OCI-LY3 (cell line): ENCODE measurements at regions not wholly inside any gene's neighbourhood (a gene's known extent, or its start where the extent isn't known, plus 50 kb on each side); places are given as distances from the start of the nearest gene placed in this dataset.

Experiments
- H2AFZ ChIP-seq: fragments of 200-600, 300-600 bp; shearing (Covaris generic); 2 replicates; pipeline ENCODE4 v1.6.0; 2014; ENCODE audit warnings: antibody characterized with exemption, low read depth, low read length
- H3K27ac ChIP-seq: fragments of 200-600, 300-600 bp; sonication (generic); 2 replicates; pipeline ENCODE4 v1.5.1; 2014; ENCODE audit warnings: mild to moderate bottlenecking, low read length, moderate library complexity, mixed read lengths
- H3K27me3 ChIP-seq: fragments of 200-600, 300-600 bp; sonication (generic); 2 replicates; pipeline ENCODE4 v1.6.1; 2014; ENCODE audit warnings: low read depth, low read length, mixed read lengths
- H3K36me3 ChIP-seq: fragments of 200-600, 300-600 bp; sonication (generic); replicated peaks from 2 replicates; pipeline ENCODE3; 2014; ENCODE audit warnings: low read depth, low read length, mixed read lengths
- H3K4me1 ChIP-seq: fragments of 300-600, 200-600 bp; sonication (generic); 2 replicates; pipeline ENCODE4 v1.6.1; 2014; ENCODE audit warnings: low read length, mixed read lengths
- H3K4me2 ChIP-seq: fragments of 200-600, 300-600 bp; sonication (generic); 2 replicates; pipeline ENCODE4 v1.6.1; 2014; ENCODE audit warnings: low read length, mixed read lengths
- H3K4me3 ChIP-seq: fragments of 300-600, 200-600 bp; sonication (generic); 2 replicates; pipeline ENCODE4 v1.5.1; 2014; ENCODE audit warnings: antibody characterized with exemption, mild to moderate bottlenecking, low read length, moderate library complexity
- H3K79me2 ChIP-seq: fragments of 300-600, 200-600 bp; shearing (Covaris generic); 2 replicates; pipeline ENCODE4 v1.6.1; 2014; ENCODE audit warnings: mild to moderate bottlenecking, low read length, mixed read lengths
- H3K9ac ChIP-seq: fragments of 300-600, 200-600 bp; shearing (Covaris generic); 2 replicates; pipeline ENCODE4 v1.6.0; 2014; ENCODE audit warnings: mild to moderate bottlenecking, low read length, moderate library complexity
- H3K9me3 ChIP-seq: fragments of 200-600, 300-600 bp; shearing (Covaris generic); 2 replicates; pipeline ENCODE4 v1.6.1; 2014; ENCODE audit warnings: low read length, mixed read lengths; ENCODE audit not compliant: insufficient read depth
- H4K20me1 ChIP-seq: fragments of 200-600, 300-600 bp; sonication (generic); 2 replicates; pipeline ENCODE4 v1.6.1; 2016; ENCODE audit warnings: low read length, mixed read lengths; ENCODE audit not compliant: insufficient read depth
- CTCF ChIP-seq: fragments of 200-600, 300-600 bp; sonication (generic); IDR thresholded peaks from 2 replicates; pipeline ENCODE4 v1.5.1; 2014; ENCODE audit warnings: antibody characterized with exemption, low read length, low read depth
- EZH2phosphoT487 ChIP-seq: fragments of 200-600 bp; shearing (Covaris generic); IDR thresholded peaks from 2 replicates; pipeline ENCODE4 v1.6.1; 2018; ENCODE audit warnings: antibody characterized with exemption, mixed run types, low read depth

- Histone ChIP-seq H3K4me2 (no peak overlapping the region), H3K4me1 (no peaks in the 10 kb centered on the region), H4K20me1 (no peaks in the 10 kb centered on the region), H3K36me3 (no peaks in the 10 kb centered on the region), H3K9ac (no peak overlapping the region), H2AFZ (no peak overlapping the region), H3K79me2 (no peaks in the 10 kb centered on the region), H3K27ac (no peak overlapping the region), H3K4me3 (no peak overlapping the region), H3K27me3 (no peaks in the 10 kb centered on the region), H3K9me3 (no peaks in the 10 kb centered on the region)
- TF ChIP-seq EZH2phosphoT487: no peak
- no peak for TF ChIP-seq CTCF
Observed at GRCh38 chr1:88557014-88557413, 127.1 kb upstream of the PKN2 start.

GRCh38 chr1:88560621-88561020 lies 123.5 kb upstream of the PKN2 start:
- no peaks in the 10 kb centered on the region for H3K36me3 ChIP-seq
- no peaks in the 10 kb centered on the region for H3K9me3 ChIP-seq
- no peaks in the 10 kb centered on the region for H3K27me3 ChIP-seq
- no peaks in the 10 kb centered on the region for H4K20me1 ChIP-seq
- H3K27ac ChIP-seq: no peak overlapping the region
- H2AFZ ChIP-seq: no peak overlapping the region
- no peak overlapping the region for H3K4me2 ChIP-seq
- H3K9ac ChIP-seq: no peak overlapping the region
- no peak for TF ChIP-seq EZH2phosphoT487
- TF ChIP-seq CTCF: no peak
- no peaks in the 10 kb centered on the region for H3K79me2 ChIP-seq
- H3K4me3 ChIP-seq: no peak overlapping the region
- H3K4me1 ChIP-seq: no peaks in the 10 kb centered on the region

DNA sequence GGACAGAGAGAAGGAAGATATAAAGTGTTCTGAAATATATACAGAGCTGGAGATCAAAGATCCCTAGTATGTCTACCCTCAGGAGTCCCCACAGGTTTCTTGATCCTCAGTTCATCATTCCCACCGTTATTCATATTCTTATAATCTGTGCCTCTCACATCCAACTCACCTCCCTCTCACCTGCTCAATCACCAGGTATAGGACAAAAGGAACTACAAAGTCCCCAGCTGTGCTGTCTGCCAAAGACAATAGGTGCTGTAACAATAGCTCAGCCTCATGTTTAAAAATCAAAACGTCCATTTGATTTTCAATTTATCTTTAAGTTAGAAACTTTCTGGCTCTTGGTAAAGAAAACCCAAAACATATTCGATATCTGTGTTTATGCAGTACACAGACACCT lies 121.1 kb upstream of the PKN2 start:
- Histone ChIP-seq H3K4me3 (no peak overlapping the region), H3K36me3 (no peaks in the 10 kb centered on the region), H3K4me1 (no peaks in the 10 kb centered on the region), H3K79me2 (no peaks in the 10 kb centered on the region), H3K27me3 (no peaks in the 10 kb centered on the region), H3K9ac (no peak overlapping the region), H3K9me3 (no peaks in the 10 kb centered on the region), H3K27ac (no peak overlapping the region), H4K20me1 (no peaks in the 10 kb centered on the region), H3K4me2 (no peak overlapping the region), H2AFZ (no peak overlapping the region)
- TF ChIP-seq CTCF (no peak), EZH2phosphoT487 (no peak)

DNA sequence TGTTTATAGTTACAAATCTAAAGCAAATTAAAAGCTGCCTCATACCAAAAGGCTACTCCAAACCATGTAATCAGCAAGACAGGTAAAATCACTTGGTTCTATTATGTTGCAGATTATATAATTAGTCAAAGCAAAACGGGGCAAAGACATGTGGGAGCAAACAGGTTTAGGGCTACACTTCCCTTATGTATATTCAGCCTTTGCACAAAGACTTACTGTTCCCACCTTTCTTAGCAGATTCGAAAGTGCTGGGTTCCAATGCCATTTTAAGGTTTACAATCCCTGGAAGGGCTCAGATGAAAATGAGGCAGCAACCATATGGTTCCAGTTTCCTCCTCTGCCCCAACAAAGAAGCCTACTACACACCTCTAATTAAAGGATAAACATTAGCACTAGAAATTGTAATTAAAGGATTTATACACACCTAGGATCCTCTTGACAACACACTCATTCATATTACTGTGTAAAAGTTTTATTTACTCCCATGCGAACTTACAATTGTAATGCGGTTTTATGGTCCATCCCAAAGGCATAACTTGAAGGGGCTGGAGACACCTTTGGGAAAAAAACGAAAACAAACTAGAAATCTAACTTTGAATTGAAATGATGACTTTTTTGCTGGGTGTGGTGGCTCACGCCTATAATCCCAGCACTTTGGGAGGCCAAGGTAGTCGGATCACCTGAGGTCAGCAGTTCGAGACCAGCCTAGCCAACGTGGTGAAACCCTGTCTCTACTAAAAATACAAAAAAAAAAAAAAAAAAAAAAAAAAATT lies 117.3 kb upstream of the PKN2 start:
- Histone ChIP-seq H4K20me1 (no peaks in the 10 kb centered on the region), H3K79me2 (no peaks in the 10 kb centered on the region), H3K27me3 (no peaks in the 10 kb centered on the region), H3K4me1 (peaks cover 6% of the 10 kb centered on the region), H3K4me2 (no peak overlapping the region), H3K4me3 (no peak overlapping the region), H3K27ac (no peak overlapping the region), H2AFZ (no peak overlapping the region), H3K9me3 (no peaks in the 10 kb centered on the region), H3K36me3 (no peaks in the 10 kb centered on the region), H3K9ac (no peak overlapping the region)
- TF ChIP-seq CTCF: no peak
- no peak for TF ChIP-seq EZH2phosphoT487
